Esophagus muscularis mucosa (tissue), 4 donors: ENCODE measurements at regions not wholly inside any gene's neighbourhood (a gene's known extent, or its start where the extent isn't known, plus 50 kb on each side); places are given as distances from the start of the nearest gene placed in this dataset.
"Not testable (repeated sequence)": the region's sequence is repeated elsewhere in the genome, so short reads cannot be mapped to it uniquely, and the experiment has no call there.

Experiments
- CTCF ChIP-seq, 3 experiments: fragments of 200-600 bp in 2 of 3; fragments of 450-650 bp in 1 of 3; sonication (generic) in 2 of 3; IDR thresholded peaks; one replicate each; pipeline ENCODE4 v1.5.1; 2017 to 2019; ENCODE audit warnings: antibody characterized with exemption in 3 of 3, mild to moderate bottlenecking in 2 of 3, moderate library complexity in 1 of 3
- EP300 ChIP-seq: sonication (generic); formaldehyde crosslinking; IDR thresholded peaks from one replicate; pipeline ENCODE4 v1.6.1; 2017; ENCODE audit warnings: antibody characterized with exemption
- POLR2A ChIP-seq: fragments of 450-650 bp; IDR thresholded peaks from one replicate; pipeline ENCODE4 v1.6.1; 2017; ENCODE audit warnings: antibody characterized with exemption, moderate library complexity, mild to moderate bottlenecking, low read depth
- POLR2AphosphoS5 ChIP-seq, 2 donors: sonication (generic); formaldehyde crosslinking; IDR thresholded peaks; one replicate each; pipeline ENCODE4 v1.6.1; 2017; ENCODE audit warnings: antibody characterized with exemption in 2 of 2

- TF ChIP-seq CTCF (IDR thresholded peaks at IDR 0.05); POLR2A; POLR2AphosphoS5 (IDR thresholded peaks at IDR 0.05); EP300: not testable (repeated sequence)
Observed at GRCh38 chr6:57860481-57861315, 543.3 kb downstream of the PRIM2 start.
